HG02973 (cell line): ENCODE measurements at regions not wholly inside any gene's neighbourhood (a gene's known extent, or its start where the extent isn't known, plus 50 kb on each side); places are given as distances from the start of the nearest gene placed in this dataset.

ENCODE experiments used
- ATAC-seq: cut with Tn5 transposase; IDR thresholded peaks from one replicate; pipeline ENCODE4 v1.9.1; 2021; ENCODE audit warnings: moderate library complexity; ENCODE audit not compliant: unreplicated experiment

DNA sequence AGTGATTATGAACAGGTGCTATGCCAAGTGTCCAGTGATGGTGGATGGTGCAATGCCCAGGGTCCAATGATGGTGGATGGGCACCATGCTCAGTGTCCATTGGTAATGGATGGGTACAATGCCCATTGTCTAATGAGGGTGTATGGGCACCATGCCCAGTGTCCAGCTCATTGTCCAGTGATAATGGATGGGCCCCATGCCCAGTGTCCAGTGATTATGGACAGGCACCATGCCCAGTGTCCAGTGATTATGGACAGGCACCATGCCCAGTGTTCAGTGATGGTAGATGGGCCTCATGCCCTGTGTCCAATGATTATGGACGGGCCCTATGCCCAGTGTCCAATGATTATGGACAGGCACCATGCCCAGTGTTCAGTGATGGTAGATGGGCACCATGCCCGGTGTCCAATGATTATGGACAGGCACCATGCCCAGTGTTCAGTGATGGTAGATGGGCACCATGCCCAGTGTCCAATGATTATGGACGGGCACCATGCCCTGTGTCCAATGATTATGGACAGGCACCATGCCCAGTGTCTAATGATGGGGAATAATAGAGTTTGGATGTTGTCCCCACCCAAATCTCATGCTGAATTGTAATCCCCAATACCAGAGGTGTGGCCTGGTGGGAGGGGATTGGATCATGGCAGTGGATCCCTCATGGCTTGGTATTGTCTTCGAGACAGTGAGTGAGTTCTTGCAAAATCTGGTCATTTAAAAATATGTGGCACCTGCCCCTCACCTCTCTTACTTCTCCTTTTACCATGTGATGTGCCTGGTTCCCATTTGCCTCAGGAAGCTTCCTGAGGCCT, 87.8 kb downstream of the ANKRD10 start:
- ATAC-seq, result no peak
